Pancreas (tissue), 10 donors: ENCODE measurements at regions not wholly inside any gene's neighbourhood (a gene's known extent, or its start where the extent isn't known, plus 50 kb on each side); places are given as distances from the start of the nearest gene placed in this dataset.

Experiments
- ATAC-seq, 4 donors: fragments of 200-7000 bp; cut with Tn5 transposase; one replicate each; pipeline versions ENCODE4 v1.8.0 to v1.9.1; 2020; ENCODE audit warnings: mild to moderate bottlenecking in 4 of 4, moderate library complexity in 4 of 4
- DNase-seq, 6 donors: peaks; one replicate each; pipeline ENCODE4 v3.0.0-alpha.2; 2020
- FAIRE-seq: peaks from 2 replicates; lab custom pipeline; 2012; peaks lifted over from hg19 to GRCh38; lab: Jason Lieb, UNC
- H3K27ac ChIP-seq, 4 donors: fragments of 200-600 bp; sonication (generic); 1 replicate in 3 of 4; 2 replicates in 1 of 4; pipeline versions ENCODE4 v1.5.0 to v1.8.0; 2020
- H3K27me3 ChIP-seq, 4 donors: fragments of 200-600 bp; one replicate each; pipeline ENCODE4 v1.8.0; 2021
- H3K36me3 ChIP-seq, 3 donors: fragments of 200-600 bp; sonication (generic) in 1 of 3; one replicate each; pipeline versions ENCODE4 v1.5.0 to v1.8.0; 2020 to 2021
- H3K4me1 ChIP-seq, 3 donors: fragments of 200-600 bp; one replicate each; pipeline ENCODE4 v1.8.0; 2021
- H3K4me3 ChIP-seq, 4 donors: fragments of 200-600 bp; sonication (generic) in 2 of 4; one replicate each; pipeline versions ENCODE4 v1.5.0 to v1.8.0; 2020 to 2021
- H3K9me3 ChIP-seq, 4 donors: fragments of 200-600 bp; one replicate each; pipeline ENCODE4 v1.8.0; 2021
- WGBS, 2 donors: extraction: QIAGEN DNeasy Blood & Tissue Kit; methylation state at CpG; one replicate each; pipeline ENCODE4 v1.1.7; 2013; 5-methylcytosine and 5-hydroxymethylcytosine counted together
- intact Hi-C, 3 donors: fragments of 100-400 bp; cut with DNase I; formaldehyde crosslinking; loops; one replicate each; pipeline versions ENCODE4 v1.11.1 to v1.14.2; 2022
- TF ChIP-seq, protein P1 (sequence below), 4 donors: fragments of 200-600 bp; sonication (generic) in 3 of 4; IDR thresholded peaks; one replicate each; pipeline versions ENCODE4 v1.5.0 to v1.8.0; 2021; ENCODE audit warnings: antibody characterized with exemption in 4 of 4
- donor health status: healthy with polysubstance abuse.
- donor health status: DM: no; HTN: no; CAD: no; lungs with moderate emphysema.
- donor health status: DM: no; HTN: no; CAD: no.
- donor health status: control.
- donor health status: control.
- donor health status: Bipolar disorder and iron deficiency.
- donor health status: DM: yes; HTN: yes; CAD: no.
- donor health status: DM: no; HTN: no; CAD: no.
- donor health status: DM: no; HTN: no; CAD: no.
- donor health status: DM: yes; HTN: yes; CAD: no.

DNA sequence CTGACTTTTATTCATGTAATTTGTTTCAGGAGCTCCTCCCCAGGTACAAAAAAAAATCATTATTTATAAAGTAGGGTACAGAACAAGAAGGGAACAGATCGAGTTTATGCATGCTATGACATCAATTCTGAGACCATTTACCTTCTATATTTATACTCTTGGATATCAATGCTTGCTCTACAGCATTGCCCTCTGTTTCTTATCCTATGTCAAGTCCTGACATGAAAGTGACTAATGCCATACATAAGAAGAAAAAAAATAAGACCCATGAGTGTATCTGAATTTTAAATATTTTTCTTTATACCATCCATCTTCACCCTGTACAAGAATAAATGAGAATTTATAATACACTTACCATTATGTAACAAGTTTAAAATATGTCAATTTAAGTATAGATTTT is 2016.3 kb upstream of the CDH9 start:
- TF ChIP-seq, protein P1, sequence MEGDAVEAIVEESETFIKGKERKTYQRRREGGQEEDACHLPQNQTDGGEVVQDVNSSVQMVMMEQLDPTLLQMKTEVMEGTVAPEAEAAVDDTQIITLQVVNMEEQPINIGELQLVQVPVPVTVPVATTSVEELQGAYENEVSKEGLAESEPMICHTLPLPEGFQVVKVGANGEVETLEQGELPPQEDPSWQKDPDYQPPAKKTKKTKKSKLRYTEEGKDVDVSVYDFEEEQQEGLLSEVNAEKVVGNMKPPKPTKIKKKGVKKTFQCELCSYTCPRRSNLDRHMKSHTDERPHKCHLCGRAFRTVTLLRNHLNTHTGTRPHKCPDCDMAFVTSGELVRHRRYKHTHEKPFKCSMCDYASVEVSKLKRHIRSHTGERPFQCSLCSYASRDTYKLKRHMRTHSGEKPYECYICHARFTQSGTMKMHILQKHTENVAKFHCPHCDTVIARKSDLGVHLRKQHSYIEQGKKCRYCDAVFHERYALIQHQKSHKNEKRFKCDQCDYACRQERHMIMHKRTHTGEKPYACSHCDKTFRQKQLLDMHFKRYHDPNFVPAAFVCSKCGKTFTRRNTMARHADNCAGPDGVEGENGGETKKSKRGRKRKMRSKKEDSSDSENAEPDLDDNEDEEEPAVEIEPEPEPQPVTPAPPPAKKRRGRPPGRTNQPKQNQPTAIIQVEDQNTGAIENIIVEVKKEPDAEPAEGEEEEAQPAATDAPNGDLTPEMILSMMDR (IDR thresholded peaks at IDR 0.05): no peak
- no peaks in the 10 kb centered on the region for H3K27me3 ChIP-seq
- H3K27ac ChIP-seq: no peak overlapping the region
- no peak for FAIRE-seq
- no peaks in the 10 kb centered on the region for H3K4me1 ChIP-seq
- no peaks in the 10 kb centered on the region for H3K9me3 ChIP-seq
- 20 to 24% methylated on average over 1 of the region's 1 CpG for WGBS, 2 donors
- no peak overlapping the region for H3K4me3 ChIP-seq
- no peak for ATAC-seq
- DNase-seq: no peak
- intact Hi-C loops: no loop called here
- no peaks in the 10 kb centered on the region for H3K36me3 ChIP-seq

DNA sequence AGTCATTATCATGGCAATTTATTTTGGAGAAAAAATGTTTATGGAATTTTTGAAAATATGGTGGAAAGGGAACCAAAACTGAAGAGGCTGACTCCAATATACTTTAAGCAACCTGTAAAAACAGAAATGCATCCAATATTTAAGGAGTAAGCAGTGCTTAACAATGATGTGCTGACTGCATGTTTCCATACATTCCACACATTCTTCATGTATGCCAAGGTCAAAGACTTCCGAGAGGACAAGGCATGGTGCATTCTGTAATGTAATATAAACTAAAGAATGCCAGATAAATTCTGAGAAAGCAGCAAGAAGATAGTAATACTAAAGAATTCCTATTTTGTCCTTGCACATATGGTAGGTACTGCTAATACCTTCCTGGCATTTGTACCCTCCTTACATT is 2015.9 kb upstream of the CDH9 start:
- FAIRE-seq (no peak), ATAC-seq (no peak), DNase-seq (no peak)
- Histone ChIP-seq H3K27ac (no peak overlapping the region), H3K4me3 (no peak overlapping the region), H3K4me1 (no peaks in the 10 kb centered on the region), H3K36me3 (no peaks in the 10 kb centered on the region), H3K27me3 (no peaks in the 10 kb centered on the region), H3K9me3 (no peaks in the 10 kb centered on the region)
- 4 to 19% methylated on average over 1 of the region's 1 CpG for WGBS, 2 donors
- TF ChIP-seq, protein P1 (IDR thresholded peaks at IDR 0.05): no peak
- intact Hi-C loops: no loop called here

DNA sequence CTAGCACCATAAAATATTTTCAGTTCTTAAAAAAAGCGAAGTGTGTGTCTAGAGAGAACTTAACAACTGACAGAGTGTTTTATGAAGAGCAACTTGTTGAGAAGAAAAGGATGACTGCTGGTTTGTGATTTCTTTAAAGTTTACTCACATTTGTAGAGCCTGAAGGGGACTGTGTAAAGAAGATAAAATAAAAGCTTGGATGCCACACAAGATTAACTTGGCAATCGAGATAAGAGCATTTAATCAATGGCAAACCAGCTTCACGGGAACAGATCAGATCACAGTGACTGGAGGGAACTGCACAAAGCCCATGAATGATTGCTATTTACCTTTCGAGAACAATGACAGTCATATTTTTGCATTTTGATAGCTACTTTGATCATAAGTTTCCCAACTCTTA is 2013.1 kb upstream of the CDH9 start:
- Histone ChIP-seq H3K36me3 (no peaks in the 10 kb centered on the region), H3K9me3 (no peaks in the 10 kb centered on the region), H3K4me3 (no peak overlapping the region), H3K27ac (no peak overlapping the region), H3K4me1 (no peaks in the 10 kb centered on the region), H3K27me3 (no peaks in the 10 kb centered on the region)
- no peak for DNase-seq
- FAIRE-seq: no peak
- TF ChIP-seq, protein P1 (IDR thresholded peaks at IDR 0.05): no peak
- intact Hi-C loops: no loop called here
- 11 to 15% methylated on average over 4 of the region's 4 CpGs for WGBS, 2 donors
- ATAC-seq: no peak

DNA sequence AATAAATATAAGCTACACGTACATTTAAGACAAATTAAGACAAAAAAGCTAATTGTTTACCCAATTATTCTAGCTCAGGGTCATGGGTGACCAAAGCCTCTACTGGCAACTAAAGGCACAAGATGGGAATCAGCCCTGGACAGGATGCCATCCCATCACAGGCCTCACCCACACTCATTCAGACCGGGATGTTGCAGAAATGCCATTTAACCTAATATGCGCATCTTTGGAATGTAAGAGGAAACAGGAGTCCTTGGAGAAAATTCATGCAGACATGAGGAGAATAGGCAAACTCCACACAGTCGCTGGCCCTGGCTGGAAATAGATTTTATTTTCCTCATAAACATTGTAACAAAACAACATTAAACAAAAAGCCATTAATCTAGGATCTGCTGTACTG is 2003.8 kb upstream of the CDH9 start:
- H3K36me3 ChIP-seq: no peaks in the 10 kb centered on the region
- no peak for ATAC-seq
- TF ChIP-seq, protein P1 (IDR thresholded peaks at IDR 0.05): no peak
- H3K9me3 ChIP-seq: no peaks in the 10 kb centered on the region
- FAIRE-seq: no peak
- intact Hi-C loops: no loop called here
- no peaks in the 10 kb centered on the region for H3K27me3 ChIP-seq
- no peak overlapping the region for H3K4me3 ChIP-seq
- WGBS, 2 donors: 40 to 60% methylated on average over 4 of the region's 4 CpGs
- DNase-seq: no peak
- H3K27ac ChIP-seq: no peak overlapping the region
- no peaks in the 10 kb centered on the region for H3K4me1 ChIP-seq

DNA sequence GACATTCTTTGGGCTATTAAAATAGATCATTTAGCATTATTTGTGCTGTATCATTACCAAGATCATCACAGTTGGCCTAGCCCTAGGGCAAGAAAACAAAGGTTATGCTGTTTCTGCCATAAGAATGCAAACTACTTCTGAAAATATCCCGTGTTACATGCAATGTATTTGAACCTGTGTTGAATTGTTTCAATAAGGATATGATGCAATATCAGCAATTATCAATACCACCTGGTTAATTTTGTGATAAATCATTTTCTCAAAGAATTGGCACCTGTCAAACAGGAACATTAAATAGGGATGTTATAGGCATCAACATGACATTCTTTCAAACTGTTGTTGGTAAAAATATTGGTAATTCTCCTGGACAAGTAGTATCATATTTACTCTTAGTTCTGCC is 2002.0 kb upstream of the CDH9 start:
- Histone ChIP-seq H3K36me3 (no peaks in the 10 kb centered on the region), H3K27ac (no peak overlapping the region), H3K4me3 (no peak overlapping the region), H3K9me3 (no peaks in the 10 kb centered on the region), H3K4me1 (no peaks in the 10 kb centered on the region), H3K27me3 (no peaks in the 10 kb centered on the region)
- intact Hi-C loops: no loop called here
- 63 to 77% methylated on average over 1 of the region's 1 CpG for WGBS, 2 donors
- TF ChIP-seq, protein P1 (IDR thresholded peaks at IDR 0.05): no peak
- no peak for ATAC-seq
- DNase-seq: no peak
- no peak for FAIRE-seq
